HS-5 (cell line): ENCODE measurements at regions not wholly inside any gene's neighbourhood (a gene's known extent, or its start where the extent isn't known, plus 50 kb on each side); places are given as distances from the start of the nearest gene placed in this dataset.
"Not testable (repeated sequence)": the region's sequence is repeated elsewhere in the genome, so short reads cannot be mapped to it uniquely, and the experiment has no call there.

ENCODE experiments used
- DNase-seq: peaks from one replicate; pipeline ENCODE4 v3.0.0-alpha.2; 2012; ENCODE audit warnings: low read depth

DNA sequence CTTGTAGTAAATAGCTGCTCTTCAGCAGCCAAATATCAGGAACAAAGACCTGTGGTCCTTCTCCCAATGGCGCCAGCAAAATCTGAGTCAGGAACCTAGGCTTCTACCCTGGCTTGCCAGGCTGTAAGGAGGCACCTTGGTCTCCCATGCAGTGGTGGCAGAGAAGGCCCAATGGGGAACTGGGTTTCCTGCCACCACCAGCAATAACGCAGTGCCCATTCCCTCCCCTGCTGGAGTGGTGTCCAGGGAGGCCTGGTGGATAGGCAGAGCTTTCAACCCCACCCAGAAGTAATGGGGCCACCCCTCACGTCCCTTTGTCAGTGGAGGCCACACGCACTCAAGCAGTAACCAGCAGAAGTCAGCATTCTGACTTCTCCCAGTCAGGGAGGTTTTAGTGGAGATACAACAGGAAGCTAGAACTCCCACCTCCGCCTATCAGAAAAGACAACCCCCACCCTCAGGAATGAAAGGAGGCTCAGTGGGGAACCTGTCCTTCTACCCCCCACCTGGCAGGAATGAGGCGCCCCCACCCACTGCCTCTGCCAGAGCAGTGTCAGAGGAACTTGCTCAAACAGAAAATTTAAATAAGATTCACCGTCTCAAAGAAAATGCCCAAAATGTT, 132.4 kb downstream of the COPS8 start:
- DNase-seq: no peak

DNA sequence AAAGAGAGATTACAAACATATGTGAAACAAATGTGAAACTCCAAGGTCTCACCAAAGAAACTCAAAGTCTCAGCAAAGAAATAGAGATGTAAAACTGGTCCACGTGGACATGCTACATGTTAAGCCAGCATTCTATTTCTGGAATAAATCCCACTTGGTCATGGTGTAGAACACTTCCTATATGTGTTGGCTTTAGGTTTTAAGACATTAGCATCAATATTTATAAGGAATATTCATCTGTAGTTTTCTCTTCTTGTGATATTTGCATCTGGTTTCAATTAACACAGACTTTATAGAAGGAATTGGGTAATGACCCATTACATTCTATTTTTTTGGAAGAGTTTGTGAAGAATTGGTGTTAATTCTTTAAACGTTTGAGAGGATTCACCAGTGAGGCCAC, 133.1 kb downstream of the COPS8 start:
- DNase-seq: no peak

DNA sequence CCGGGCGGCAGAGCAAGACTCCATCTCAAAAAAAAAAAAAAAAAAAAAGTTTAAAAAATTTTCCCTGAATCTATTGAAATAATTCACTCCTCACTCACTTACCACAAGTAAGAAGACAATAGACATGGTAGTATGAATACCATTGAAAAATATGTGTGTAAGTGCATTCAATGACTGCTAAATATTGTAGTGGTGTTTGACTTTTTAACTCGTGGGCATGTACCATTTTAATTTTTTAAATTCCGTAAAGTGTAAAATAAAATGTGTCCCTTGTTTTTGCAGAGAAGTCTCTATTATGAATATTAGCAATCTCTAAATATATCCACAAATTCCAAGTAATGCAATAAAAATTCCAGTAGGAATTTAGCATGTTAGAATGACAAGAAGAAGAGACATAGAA, 134.1 kb downstream of the COPS8 start:
- DNase-seq: no peak

DNA sequence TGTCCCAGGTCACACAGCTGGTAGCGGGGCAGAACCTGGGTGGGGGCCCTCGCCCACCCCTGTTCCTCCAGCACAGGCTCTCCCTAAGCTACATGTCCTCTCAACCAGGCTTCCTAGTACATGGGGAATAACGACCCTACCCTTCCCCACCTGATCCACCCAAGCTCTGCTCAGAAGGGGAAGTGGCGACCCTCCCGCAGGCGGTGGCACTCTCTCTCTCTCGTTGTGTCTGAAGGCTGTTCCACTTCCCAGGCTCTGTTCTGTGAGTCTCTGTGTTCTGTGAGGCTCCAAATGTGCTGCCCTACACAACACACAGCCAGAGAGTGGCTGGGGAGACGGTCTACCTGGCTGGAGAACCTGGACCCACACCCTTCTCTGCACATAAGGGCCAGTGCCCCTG, 135.8 kb downstream of the COPS8 start:
- DNase-seq: no peak

DNA sequence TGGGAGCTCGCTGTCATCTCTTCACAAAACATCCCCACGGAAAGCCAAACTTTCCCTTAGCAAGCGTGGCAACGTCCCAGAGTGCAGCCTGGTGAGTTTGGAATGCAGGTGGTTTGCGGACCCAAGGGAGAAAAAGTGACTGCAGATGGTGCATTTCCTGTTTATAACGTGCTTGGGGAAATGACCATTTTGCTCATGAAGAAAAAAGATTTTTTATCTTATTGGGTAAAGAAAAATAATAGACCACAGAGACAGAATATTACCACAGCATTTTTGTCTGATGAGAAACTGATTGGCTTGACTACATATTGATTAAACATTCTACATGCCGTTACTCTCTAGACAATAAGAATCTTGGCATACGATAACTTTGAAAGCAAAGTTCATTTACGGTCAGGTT, 136.5 kb downstream of the COPS8 start:
- DNase-seq: peak; percentile 95

DNA sequence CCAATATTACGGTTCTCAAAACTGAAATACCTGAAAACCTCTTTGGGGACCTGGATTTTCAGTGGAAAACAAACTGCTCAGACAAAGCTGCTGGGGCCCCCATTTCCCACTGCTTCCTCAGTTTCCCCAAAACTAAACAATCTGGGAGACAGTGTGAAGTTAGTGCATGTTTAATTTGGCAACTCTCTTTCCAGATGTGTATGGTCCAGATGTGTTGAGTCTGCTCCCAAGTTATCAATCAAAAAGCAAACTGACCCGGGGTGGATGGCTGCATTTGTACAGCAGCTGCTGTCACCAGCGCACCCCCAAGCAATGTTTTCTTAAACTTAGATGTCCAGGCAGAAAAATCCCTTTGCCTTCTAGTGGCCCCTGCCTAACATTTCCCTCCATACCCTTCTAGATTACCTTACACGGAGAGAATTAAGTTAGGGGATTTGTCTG, 136.9 kb downstream of the COPS8 start:
- DNase-seq: no peak

DNA sequence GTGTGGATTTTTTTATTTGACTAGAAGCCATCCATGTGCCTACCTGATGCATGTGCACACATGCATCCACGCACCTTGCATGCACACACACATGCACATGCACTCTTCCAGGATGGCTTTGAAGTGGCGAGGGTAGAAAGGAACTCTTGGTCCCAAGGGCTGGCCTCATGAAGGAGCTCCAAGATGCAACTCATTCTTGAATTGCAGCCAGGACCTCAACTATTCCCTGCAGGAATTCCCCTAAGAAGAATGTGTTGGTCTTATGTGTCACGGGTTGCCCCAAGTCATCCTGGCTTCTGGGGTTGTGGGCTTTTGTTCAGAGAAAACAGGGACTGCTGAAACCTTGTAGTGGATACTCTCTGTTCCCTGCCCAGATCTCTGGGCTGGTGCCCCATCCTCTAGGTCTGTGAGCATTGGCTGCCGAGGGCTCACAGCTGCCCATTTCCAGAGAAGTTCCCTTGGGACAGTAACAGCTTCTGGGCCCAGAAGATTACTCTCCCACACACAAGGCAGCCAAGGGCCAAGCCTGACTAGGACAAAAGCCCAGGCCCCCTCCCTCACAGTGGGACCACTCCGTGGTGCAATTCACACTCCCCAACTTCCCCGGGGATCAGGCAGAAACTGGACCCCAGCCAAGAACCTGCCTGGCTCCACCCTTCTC, 137.6 kb downstream of the COPS8 start:
- DNase-seq: peak; percentile 97

DNA sequence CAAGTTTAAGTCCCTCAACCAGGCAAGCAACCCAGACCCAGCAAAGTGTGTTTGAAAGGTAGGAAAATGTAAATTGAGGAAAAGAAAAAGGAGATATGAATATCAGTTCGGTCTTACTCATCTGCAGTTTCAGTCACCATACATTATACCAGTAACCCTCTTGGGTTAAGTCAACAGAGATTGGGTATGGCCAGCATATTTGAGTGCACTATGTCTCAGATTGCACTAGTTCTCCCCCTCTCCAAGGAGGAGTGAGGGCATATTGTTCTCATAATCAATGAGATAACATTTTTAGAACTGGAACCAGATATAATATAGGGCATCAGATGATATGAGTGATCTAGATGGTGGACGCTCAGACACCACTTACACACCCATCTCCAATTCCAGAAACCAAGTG, 141.5 kb downstream of the COPS8 start:
- DNase-seq: no peak

DNA sequence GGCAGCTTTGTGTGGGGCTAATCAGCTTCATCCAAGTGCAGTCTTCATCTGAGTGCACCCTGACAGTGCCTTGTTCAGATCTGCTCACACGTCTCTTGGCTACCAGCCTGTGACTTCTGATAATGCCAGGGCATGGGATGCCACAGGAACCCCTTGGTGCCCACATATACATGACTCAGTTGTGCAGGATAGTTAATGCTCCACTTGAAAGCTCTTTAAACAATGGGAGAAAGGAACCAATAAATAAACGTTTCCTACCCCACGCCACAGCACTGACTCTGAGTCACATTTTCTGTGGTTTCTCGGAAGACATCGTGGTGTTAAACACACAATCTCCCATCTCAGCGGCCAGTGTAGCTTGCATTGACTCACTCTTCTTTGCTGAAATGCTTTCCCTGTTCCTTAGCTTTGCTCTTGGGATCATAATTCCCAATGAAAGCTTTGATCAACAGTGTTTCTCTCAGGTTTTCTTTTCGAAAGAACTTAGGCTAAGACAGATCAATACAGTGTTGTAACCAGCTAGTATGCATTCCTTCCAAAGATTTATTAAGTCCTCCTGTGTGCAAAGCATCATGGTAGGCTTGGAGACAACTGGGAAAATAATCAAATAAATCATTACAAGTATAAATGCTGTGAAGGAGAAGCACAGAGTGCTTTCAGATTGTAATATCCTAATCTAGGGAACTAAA, 142.0 kb downstream of the COPS8 start:
- peak; percentile 88 for DNase-seq

DNA sequence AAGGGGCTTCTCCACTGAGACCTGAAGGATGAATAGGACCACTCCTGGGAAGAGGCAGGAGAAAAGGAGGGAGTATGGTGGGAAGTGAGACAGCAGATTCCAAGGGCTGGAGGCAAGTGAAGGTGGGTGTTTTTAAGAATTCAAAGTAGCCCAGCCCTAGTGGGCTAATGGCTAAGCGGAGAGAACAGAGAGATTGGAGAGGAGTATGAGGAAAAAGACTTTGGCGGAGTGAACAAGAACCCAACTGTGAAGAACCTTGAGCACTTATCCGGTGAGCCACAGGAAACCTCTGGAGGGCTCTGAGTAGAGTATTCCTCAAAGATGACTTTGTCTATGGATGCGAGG, 142.6 kb downstream of the COPS8 start:
- no peak for DNase-seq

DNA sequence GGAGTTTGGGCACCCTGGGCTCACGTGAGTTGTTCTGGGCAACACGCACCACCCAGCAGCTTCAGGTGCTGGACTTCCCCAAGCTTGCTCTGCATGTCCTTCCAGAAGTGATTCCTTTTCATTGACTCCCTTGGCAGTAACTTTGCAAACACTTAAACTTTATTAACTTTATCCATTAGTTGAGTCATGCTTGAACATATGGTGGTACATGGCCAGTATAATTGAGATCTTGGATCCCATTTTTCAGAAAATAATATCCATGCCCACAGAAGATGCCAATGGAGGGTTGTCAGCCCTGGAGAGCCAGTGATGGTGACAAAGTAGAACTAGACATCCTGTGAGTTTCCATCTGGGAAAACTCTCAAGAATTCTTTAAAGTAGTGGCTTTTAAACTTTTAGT, 144.2 kb downstream of the COPS8 start:
- no peak for DNase-seq

DNA sequence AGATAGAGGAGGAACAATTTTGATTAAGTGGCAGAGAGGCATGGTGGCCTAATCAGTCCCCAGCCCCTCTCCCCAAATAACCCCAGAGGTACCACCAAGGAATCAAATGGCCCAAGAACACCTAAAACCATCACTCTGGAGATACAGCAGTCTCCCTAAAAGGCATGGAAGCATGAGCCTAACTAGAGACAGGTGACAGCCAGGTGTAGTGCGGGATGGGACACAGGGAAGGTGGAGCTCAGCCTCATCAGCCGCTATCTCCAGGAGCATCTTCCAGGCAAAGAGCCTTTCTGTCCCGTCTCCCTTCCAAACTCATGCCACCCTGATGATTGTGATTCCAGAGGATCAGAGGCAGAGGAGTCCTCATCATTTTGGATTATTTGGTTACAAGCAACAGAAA, 144.7 kb downstream of the COPS8 start:
- no peak for DNase-seq

DNA sequence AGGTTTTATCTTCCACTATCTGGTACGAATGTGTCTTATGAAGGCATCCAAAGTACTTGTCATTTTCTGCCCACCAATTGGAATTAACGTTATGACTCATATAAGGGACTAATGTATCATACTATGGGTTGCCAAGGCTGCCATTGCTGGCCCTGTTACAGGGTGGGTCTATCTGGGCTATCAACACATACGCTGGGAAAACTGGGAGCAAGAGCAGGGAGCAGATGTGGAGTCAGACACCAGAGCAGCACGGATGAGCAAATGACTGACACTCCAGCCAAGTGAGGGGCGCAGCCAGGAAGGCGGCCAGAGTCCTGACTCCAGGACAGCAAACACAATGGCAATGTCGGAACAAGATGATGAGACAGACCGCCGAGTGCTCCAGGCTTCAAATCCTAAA, 145.9 kb downstream of the COPS8 start:
- no peak for DNase-seq

DNA sequence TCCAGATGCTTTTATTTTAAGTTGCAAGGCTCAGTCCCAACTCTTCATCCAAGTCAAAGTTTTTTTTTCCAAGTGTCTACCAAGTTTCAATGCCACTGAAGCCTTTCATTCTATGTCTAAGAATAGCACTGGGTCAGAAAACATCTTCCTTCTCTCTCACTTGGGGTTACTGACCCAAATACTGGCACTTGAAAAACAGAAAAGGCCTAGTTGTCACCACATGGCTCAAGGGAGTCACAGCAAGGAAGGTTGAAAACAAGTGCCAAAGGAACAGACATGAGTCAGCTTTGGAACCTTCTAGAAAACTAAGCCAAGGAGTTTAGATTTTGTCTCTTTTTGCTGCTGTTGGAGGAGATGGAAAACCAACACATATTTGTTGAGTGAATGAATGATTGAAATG, 146.5 kb downstream of the COPS8 start:
- DNase-seq: no peak

DNA sequence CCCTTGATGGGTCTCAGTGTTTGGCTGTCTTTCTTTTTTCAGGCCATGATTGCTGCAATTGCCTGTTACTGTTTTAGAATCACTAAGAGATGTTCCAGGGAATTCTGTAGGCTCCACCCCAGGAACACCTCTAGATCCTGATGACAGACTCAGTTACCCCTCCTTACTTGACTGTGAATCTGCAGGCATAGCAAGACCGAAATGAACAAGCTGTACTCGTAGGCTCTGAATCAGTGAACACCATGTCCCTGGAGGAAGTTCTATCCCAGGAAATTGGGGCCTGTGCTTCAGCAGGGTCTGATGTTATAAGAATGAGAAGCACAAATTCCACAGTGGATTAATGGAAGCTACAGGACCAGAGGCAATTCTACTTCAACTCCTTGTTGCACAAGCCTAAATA, 148.6 kb downstream of the COPS8 start:
- DNase-seq: no peak

DNA sequence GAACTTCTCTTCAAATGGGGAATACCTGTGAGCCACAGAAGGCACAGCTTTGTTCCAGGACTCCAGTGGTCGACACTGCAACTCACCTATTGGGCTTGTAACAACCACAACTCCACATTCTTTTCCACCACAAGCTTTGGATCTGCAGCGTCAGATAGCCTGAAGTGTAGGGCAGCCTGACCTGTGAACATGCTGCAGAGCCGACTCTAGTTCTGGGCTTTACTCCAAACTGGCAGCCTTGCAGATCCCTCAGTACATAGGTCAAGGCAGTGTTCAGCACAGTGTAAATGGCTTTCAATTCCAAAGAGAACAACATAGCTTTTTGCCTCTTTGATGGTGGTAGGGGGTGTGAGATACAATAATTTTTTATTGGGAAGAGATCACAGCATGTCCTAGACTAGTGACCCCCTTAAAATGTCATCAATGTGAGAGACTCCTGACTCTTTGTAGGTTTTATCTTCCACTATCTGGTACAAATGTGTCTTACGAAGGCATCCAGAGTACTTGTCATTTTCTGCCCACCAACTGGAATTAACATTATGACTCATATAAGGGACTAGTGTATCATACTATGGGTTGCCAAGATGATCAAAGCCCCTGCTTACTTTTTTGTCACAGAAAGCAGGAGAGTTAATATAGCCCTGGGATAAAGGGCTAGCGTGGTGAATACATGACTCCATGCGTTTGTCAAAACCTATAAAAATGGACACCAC, 149.8 kb downstream of the COPS8 start:
- DNase-seq: no peak

DNA sequence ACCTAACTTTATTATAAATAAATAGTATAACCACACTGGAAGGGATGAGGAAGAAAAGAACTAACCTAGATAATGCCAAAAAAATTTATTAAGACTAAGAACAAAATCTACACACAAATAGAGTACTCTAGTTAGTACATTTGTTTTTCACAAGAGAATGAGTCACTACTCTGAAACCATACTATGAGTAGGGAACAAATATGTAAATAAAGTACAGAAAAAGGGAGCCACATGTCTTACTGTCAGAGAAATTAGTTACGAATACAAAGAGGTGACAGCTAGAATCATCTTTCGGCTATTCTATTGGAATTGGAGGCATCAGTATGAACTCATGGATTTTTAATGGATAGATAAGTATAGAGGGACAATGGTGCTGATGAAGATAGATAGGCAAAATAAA, 150.5 kb downstream of the COPS8 start:
- no peak for DNase-seq

DNA sequence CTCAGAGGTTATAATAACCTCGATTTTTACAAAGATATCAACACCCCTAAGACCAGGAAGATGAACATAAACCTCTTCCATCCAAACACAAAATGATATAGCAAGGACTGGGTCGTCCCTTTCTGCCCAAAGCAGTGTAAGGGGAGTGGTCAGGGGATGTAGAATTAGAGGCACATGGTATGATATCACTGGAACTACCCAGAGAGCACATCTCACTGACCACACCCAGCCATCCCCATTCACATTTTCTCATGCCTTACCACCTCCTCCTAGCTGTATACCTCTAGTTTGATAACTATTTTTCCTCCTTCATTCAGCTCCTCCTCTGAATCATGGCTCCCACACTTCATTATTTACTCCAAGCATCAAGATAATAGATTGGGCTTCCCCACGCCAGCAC, 152.6 kb downstream of the COPS8 start:
- DNase-seq: no peak

DNA sequence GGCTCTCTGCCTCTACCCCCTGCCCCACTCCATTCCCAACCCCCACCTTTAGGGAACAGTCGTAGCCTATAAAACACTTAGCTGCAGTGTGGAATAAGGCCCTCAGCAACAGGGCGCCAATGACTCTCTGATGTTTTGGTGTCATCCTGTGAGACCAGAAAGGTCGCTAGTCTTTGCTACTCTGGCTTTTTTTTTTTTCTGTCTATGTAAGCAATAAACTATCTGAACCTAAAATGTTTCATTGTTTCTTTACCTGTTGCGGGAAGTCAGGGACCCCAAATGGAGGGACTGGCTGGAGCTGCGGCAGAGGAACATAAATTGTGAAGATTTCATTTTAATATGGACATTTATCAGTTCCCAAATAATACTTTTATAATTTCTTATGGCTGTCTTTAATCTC, 154.6 kb downstream of the COPS8 start:
- no peak for DNase-seq

DNA sequence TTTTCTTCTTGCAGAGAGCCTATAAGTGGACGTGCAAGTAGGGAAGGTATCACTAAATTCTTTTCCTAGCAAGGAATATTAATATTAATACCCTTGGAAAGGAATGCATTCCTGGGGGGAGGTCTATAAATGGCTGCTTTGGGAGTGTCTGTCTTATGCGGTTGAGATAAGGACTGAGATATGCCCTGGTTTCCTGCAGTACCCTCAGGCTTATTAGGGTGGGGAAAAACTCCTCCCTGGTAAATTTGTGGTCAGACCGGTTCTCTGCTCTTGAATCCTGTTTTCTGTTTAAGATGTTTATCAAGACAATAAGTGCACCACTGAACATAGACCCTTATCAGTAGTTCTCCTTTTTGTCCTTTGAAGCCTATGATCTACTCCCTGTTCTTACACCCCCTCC, 155.2 kb downstream of the COPS8 start:
- DNase-seq: not testable (repeated sequence)

DNA sequence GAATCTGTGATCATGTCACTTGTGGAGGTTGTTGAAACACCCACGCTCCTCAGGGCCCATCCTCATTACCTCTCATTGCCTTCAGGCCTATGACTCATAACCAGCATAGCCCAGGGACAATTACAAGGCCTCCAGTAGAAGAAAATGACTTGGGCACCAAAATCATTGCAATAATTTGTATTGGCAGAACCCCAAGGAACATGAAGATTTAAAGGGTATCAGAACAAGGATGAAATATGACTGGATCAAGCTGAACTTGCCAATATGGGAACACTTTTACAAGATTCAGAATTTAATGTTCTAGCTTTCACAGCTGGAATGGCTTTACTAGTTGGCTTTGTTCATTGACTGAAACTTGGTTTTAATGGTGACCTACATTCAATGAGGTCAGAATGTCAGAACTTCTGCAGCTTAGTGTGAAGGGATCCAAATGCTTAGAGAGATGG, 156.4 kb downstream of the COPS8 start:
- no peak for DNase-seq

DNA sequence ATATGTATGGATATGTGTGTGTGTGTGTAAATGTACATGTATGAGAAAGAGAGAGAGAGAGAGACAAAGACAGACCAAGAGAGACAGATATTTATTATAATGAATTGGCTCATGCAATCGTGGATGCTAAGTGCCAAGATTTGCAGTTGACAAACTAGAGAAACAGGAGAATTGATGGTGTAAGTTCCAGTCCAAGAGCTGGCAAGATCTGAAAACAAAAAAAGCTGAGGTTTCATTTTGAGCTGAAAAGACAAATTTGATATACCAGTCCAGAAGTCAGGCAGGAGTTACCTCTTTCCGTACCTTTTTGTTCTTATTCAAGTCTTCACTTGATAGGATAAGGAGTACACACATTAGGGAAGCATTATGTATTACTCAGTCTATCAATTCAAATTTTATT, 157.8 kb downstream of the COPS8 start:
- no peak for DNase-seq

DNA sequence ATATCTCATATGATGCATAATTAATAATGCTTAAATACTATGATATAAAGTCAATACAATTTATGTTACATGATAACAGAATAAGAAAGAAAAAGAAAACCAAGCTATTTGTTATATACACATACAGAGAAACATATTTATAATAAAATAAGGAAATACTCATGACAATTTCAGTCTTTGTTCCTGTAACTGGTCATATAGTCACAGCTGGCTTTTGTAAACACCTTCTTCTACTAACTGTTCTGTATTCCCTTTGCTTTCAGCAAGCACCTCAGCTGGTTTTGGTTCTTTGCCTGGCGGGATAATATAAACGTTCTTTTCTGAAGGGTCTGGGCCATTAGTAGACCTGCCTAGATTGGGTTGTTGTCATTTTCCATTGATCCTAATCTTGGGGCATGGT, 158.5 kb downstream of the COPS8 start:
- no peak for DNase-seq
